Transverse colon (tissue), 4 donors: ENCODE measurements at regions not wholly inside any gene's neighbourhood (a gene's known extent, or its start where the extent isn't known, plus 50 kb on each side); places are given as distances from the start of the nearest gene placed in this dataset.

Source experiments
- EP300 ChIP-seq: sonication (generic); formaldehyde crosslinking; IDR thresholded peaks from one replicate; pipeline ENCODE4 v1.6.1; 2017; ENCODE audit warnings: antibody characterized with exemption, low read depth
- POLR2A ChIP-seq: fragments of 450-650 bp; IDR thresholded peaks from one replicate; pipeline ENCODE4 v1.6.1; 2016; ENCODE audit warnings: antibody characterized with exemption, mild to moderate bottlenecking, moderate library complexity
- POLR2AphosphoS5 ChIP-seq, 3 donors: sonication (generic); formaldehyde crosslinking; IDR thresholded peaks; one replicate each; pipeline ENCODE4 v1.6.1; 2016; ENCODE audit warnings: antibody characterized with exemption in 3 of 3
- TF ChIP-seq, protein P1 (sequence below), 5 experiments: fragments of 200-600 bp in 3 of 5; fragments of 450-650 bp in 2 of 5; sonication (generic) in 3 of 5; IDR thresholded peaks; 1 replicate in 2 of 5; 2 replicates in 3 of 5; pipeline ENCODE4 v1.5.1; 2016 to 2017; ENCODE audit warnings: antibody characterized with exemption in 5 of 5, inconsistent platforms in 3 of 5, mild to moderate bottlenecking in 2 of 5, moderate library complexity in 1 of 5

DNA sequence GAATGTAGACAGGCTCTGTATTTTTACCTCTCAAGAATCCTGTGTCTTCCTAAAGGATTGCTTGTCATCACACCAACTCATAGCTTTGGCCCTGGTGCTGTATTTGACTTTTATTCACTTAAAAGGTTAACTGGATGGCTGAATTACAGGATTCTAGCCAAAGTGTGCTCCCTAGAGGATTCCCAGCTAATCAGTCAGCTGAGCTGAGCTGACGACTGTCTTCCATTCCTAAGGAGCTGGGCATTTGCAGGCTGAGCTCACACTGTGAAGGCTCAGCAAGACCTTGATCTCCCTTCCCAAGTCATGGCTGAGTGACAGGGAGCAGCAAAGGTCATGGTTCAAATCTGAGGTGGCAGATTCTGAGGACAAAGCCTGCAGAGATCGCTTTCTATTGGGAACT is 59.0 kb upstream of the PALM2AKAP2 start:
- TF ChIP-seq, protein P1, sequence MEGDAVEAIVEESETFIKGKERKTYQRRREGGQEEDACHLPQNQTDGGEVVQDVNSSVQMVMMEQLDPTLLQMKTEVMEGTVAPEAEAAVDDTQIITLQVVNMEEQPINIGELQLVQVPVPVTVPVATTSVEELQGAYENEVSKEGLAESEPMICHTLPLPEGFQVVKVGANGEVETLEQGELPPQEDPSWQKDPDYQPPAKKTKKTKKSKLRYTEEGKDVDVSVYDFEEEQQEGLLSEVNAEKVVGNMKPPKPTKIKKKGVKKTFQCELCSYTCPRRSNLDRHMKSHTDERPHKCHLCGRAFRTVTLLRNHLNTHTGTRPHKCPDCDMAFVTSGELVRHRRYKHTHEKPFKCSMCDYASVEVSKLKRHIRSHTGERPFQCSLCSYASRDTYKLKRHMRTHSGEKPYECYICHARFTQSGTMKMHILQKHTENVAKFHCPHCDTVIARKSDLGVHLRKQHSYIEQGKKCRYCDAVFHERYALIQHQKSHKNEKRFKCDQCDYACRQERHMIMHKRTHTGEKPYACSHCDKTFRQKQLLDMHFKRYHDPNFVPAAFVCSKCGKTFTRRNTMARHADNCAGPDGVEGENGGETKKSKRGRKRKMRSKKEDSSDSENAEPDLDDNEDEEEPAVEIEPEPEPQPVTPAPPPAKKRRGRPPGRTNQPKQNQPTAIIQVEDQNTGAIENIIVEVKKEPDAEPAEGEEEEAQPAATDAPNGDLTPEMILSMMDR (IDR thresholded peaks at IDR 0.05): no peak
- TF ChIP-seq POLR2A: no peak
- no peak for TF ChIP-seq POLR2AphosphoS5 (IDR thresholded peaks at IDR 0.05)
- no peak for TF ChIP-seq EP300
